Ramos (cell line): ENCODE measurements at regions not wholly inside any gene's neighbourhood (a gene's known extent, or its start where the extent isn't known, plus 50 kb on each side); places are given as distances from the start of the nearest gene placed in this dataset.
"Not testable (repeated sequence)": the region's sequence is repeated elsewhere in the genome, so short reads cannot be mapped to it uniquely, and the experiment has no call there.

Experiments used
- in situ Hi-C: fragments of 300-500 bp; cut with MboI; formaldehyde crosslinking; loops from one replicate; pipeline ENCODE4 v1.14.3; 2022; ENCODE audit warnings: low sequenced_read_pairs; ENCODE audit not compliant: unreplicated experiment

- in situ Hi-C loops = no loop called here
These were observed 335.7 kb downstream of the RFC3 start for GRCh38 chr13:34153428-34154180.

GRCh38 chr13:34155931-34156607, 338.1 kb downstream of the RFC3 start:
- in situ Hi-C loops = no loop called here

- in situ Hi-C loops = no loop called here
These were observed 339.0 kb downstream of the RFC3 start for GRCh38 chr13:34156841-34157365.

GRCh38 chr13:34159946-34160345, 342.0 kb downstream of the RFC3 start:
- in situ Hi-C loops = no loop called here

- in situ Hi-C loops = no loop called here
These were observed 344.1 kb downstream of the RFC3 start for GRCh38 chr13:34161931-34162543.

- in situ Hi-C loops = no loop called here
These were observed 344.6 kb downstream of the RFC3 start for GRCh38 chr13:34162544-34162933.

- in situ Hi-C loops = no loop called here
These were observed 346.6 kb downstream of the RFC3 start for GRCh38 chr13:34164582-34164981.

GRCh38 chr13:34165158-34165557, 347.2 kb downstream of the RFC3 start:
- in situ Hi-C loops = no loop called here

- in situ Hi-C loops = no loop called here
These were observed 348.5 kb downstream of the RFC3 start for GRCh38 chr13:34166406-34166805.

- in situ Hi-C loops = no loop called here
These were observed 349.4 kb downstream of the RFC3 start for GRCh38 chr13:34167347-34167746.

GRCh38 chr13:34172048-34172447, 354.1 kb downstream of the RFC3 start:
- in situ Hi-C loops = no loop called here

GRCh38 chr13:34174671-34175145, 356.8 kb downstream of the RFC3 start:
- in situ Hi-C loops = no loop called here

- in situ Hi-C loops = no loop called here
These were observed 357.6 kb downstream of the RFC3 start for GRCh38 chr13:34175551-34175950.

GRCh38 chr13:34176633-34177032, 358.7 kb downstream of the RFC3 start:
- in situ Hi-C loops = no loop called here

- in situ Hi-C loops = no loop called here
These were observed 361.5 kb downstream of the RFC3 start for GRCh38 chr13:34179481-34179880.

- in situ Hi-C loops = no loop called here
These were observed 362.0 kb downstream of the RFC3 start for GRCh38 chr13:34179927-34180326.

- in situ Hi-C loops = not testable (repeated sequence)
These were observed 363.3 kb downstream of the RFC3 start for GRCh38 chr13:34181256-34181655.

GRCh38 chr13:34189946-34190345, 372.0 kb downstream of the RFC3 start:
- in situ Hi-C loops = no loop called here

GRCh38 chr13:34201050-34201913, 383.3 kb downstream of the RFC3 start:
- in situ Hi-C loops = no loop called here

GRCh38 chr13:34207334-34207733, 389.4 kb downstream of the RFC3 start:
- in situ Hi-C loops = no loop called here
